ENCODE measurements at regions not wholly inside any gene's neighbourhood (a gene's known extent, or its start where the extent isn't known, plus 50 kb on each side); places are given as distances from the start of the nearest gene placed in this dataset.

DNA sequence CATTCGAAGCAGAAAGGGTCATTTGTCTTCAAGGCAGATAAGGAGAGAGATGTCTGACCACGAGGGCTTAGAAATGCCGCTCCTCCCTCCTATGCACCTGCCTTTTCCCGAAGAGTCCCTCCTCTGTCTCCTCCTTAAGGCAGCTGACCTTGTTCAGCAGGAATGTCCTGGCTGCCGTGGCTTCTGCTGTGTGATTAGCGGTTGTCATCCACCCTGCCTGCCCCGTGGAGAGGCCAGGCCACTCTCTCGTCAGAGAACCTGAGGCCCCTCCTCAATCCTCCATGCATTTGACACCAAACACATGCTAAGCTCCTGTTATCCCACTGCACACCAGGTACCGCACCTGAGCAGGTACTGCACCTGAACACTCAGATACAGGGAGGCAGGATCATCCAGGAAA is 834.6 kb downstream of the TBC1D22A start:
- peaks cover 3 to 4% of the 10 kb centered on the region in 2 donors for H3K27me3 ChIP-seq (ENCODE audit: control insufficient read depth in 1 of 2, insufficient read depth in 2 of 2, low read length in 2 of 2)
- no peak overlapping the region for H3K27ac ChIP-seq (ENCODE audit: low read length)
- peaks cover 0 to 7% of the 10 kb centered on the region in 2 donors for H3K9me3 ChIP-seq (ENCODE audit: control insufficient read depth in 2 of 2, low read length in 2 of 2)
- no peaks in the 10 kb centered on the region for H3K36me3 ChIP-seq (ENCODE audit: control insufficient read depth in 2 of 2, insufficient read depth in 2 of 2, low read length in 2 of 2)
- no peak overlapping the region for H3K9ac ChIP-seq (ENCODE audit: low read length in 2 of 2)
- H3K4me1 ChIP-seq (ENCODE audit: control insufficient read depth, insufficient read depth, low read length) = no peaks in the 10 kb centered on the region
- H3K4me3 ChIP-seq (ENCODE audit: low read length in 2 of 2) = no peak overlapping the region

DNA sequence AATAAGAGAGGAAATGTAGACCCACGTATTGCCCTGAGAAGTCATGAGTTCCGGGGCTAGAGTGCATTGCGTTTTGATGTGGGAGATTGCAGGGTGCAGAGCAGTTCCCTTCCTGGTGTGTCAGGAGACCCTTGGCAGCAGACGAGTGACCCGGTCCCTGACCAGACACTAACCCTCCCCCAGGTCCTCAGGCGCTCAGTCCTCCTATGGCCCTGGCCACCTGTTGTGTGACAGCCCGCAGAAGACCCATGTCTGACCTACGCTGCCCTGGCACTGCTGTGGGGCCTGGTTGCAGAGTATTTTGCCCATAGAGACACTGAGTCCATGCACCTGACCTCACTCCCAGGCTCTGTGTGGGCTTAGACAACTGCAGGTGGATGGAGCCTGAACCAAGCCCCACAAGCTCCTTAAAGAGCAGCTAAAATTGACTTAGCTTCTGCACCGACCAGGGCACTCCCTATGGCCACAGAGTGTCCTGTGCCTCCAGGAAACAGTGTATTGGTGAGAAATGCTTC is 833.8 kb downstream of the TBC1D22A start:
- Histone ChIP-seq H3K4me1 (ENCODE audit: control insufficient read depth, insufficient read depth, low read length) (no peaks in the 10 kb centered on the region), H3K4me3 (ENCODE audit: low read length in 2 of 2) (no peak overlapping the region), H3K9ac (ENCODE audit: low read length in 2 of 2) (no peak overlapping the region), H3K36me3 (ENCODE audit: control insufficient read depth in 2 of 2, insufficient read depth in 2 of 2, low read length in 2 of 2) (no peaks in the 10 kb centered on the region), H3K27ac (ENCODE audit: low read length) (no peak overlapping the region), H3K9me3 (ENCODE audit: control insufficient read depth in 2 of 2, low read length in 2 of 2) (peaks cover 0 to 7% of the 10 kb centered on the region in 2 donors), H3K27me3 (ENCODE audit: control insufficient read depth in 1 of 2, insufficient read depth in 2 of 2, low read length in 2 of 2) (peaks cover 0 to 4% of the 10 kb centered on the region in 2 donors)

DNA sequence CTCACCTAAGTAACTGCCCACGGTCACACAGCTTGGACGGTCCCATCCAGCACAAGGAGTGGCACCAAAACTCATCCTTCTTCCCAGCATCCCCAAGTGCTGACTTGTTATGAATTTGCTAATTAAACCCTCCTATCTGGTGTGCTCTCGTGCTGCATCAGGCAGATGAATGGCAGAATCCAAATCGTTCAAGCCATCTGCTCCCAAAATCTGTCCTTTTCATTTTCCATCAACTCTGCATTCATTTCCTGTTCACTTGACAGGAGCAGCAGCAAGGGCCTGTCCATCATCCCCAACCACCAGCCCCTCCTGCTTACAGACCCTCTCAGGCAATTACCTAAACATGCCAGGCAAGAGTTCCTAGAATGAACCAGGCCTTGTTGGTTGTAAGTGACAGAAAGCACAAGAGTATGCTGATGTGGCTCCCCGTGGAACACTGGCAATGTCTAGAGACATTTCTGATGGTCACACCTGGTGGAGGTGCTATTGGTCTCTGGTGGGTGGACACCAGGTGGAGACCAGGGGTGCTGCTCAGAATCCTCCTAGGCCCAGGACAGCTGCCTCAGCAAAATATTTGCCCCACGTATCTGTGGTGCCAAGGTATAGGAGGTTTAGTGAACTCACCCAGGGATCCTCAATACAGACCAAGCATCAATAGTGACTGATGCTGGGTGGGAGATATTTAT is 832.5 kb downstream of the TBC1D22A start:
- peaks cover 0 to 4% of the 10 kb centered on the region in 2 donors for H3K27me3 ChIP-seq (ENCODE audit: control insufficient read depth in 1 of 2, insufficient read depth in 2 of 2, low read length in 2 of 2)
- H3K9me3 ChIP-seq (ENCODE audit: control insufficient read depth in 2 of 2, low read length in 2 of 2) = peaks cover 0 to 7% of the 10 kb centered on the region in 2 donors
- no peaks in the 10 kb centered on the region for H3K4me1 ChIP-seq (ENCODE audit: control insufficient read depth, insufficient read depth, low read length)
- no peaks in the 10 kb centered on the region for H3K36me3 ChIP-seq (ENCODE audit: control insufficient read depth in 2 of 2, insufficient read depth in 2 of 2, low read length in 2 of 2)
- no peak overlapping the region for H3K4me3 ChIP-seq (ENCODE audit: low read length in 2 of 2)
- no peak overlapping the region for H3K9ac ChIP-seq (ENCODE audit: low read length in 2 of 2)
- no peak overlapping the region for H3K27ac ChIP-seq (ENCODE audit: low read length)

DNA sequence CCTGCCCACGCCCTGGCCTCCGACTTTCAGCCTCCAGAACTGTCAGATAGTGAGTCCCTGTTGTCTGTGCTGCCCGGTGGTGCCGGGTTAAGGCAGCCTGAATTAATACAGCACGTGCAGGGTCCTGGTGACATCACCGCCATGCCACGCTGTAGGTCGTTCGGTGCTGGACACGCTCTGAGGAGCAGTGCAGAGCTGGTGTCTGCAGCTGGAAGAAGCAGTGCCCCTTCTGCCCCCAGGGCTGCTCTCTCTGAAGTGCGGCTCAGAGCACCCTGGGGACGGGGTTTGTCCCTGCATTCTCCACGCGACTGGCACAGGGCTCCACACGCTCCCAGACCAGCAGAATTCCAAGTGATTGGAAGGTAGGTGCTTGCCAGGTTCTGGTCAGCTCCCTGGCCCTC is 831.5 kb downstream of the TBC1D22A start:
- H3K27me3 ChIP-seq (ENCODE audit: control insufficient read depth in 1 of 2, insufficient read depth in 2 of 2, low read length in 2 of 2) = peaks cover 0 to 4% of the 10 kb centered on the region in 2 donors
- no peak overlapping the region for H3K4me3 ChIP-seq (ENCODE audit: low read length in 2 of 2)
- no peaks in the 10 kb centered on the region for H3K36me3 ChIP-seq (ENCODE audit: control insufficient read depth in 2 of 2, insufficient read depth in 2 of 2, low read length in 2 of 2)
- H3K9me3 ChIP-seq (ENCODE audit: control insufficient read depth in 2 of 2, low read length in 2 of 2) = peaks cover 0 to 7% of the 10 kb centered on the region in 2 donors
- H3K4me1 ChIP-seq (ENCODE audit: control insufficient read depth, insufficient read depth, low read length) = no peaks in the 10 kb centered on the region
- H3K27ac ChIP-seq (ENCODE audit: low read length) = no peak overlapping the region
- H3K9ac ChIP-seq (ENCODE audit: low read length in 2 of 2) = no peak overlapping the region

GRCh38 chr22:47593291-47593690 is 830.8 kb downstream of the TBC1D22A start:
- H3K4me1 ChIP-seq (ENCODE audit: control insufficient read depth, insufficient read depth, low read length) = no peaks in the 10 kb centered on the region
- no peak overlapping the region for H3K4me3 ChIP-seq (ENCODE audit: low read length in 2 of 2)
- H3K9ac ChIP-seq (ENCODE audit: low read length in 2 of 2) = no peak overlapping the region
- peaks cover 0 to 7% of the 10 kb centered on the region in 2 donors for H3K9me3 ChIP-seq (ENCODE audit: control insufficient read depth in 2 of 2, low read length in 2 of 2)
- no peaks in the 10 kb centered on the region for H3K36me3 ChIP-seq (ENCODE audit: control insufficient read depth in 2 of 2, insufficient read depth in 2 of 2, low read length in 2 of 2)
- H3K27me3 ChIP-seq (ENCODE audit: control insufficient read depth in 1 of 2, insufficient read depth in 2 of 2, low read length in 2 of 2) = peaks cover 0 to 4% of the 10 kb centered on the region in 2 donors
- no peak overlapping the region for H3K27ac ChIP-seq (ENCODE audit: low read length)

DNA sequence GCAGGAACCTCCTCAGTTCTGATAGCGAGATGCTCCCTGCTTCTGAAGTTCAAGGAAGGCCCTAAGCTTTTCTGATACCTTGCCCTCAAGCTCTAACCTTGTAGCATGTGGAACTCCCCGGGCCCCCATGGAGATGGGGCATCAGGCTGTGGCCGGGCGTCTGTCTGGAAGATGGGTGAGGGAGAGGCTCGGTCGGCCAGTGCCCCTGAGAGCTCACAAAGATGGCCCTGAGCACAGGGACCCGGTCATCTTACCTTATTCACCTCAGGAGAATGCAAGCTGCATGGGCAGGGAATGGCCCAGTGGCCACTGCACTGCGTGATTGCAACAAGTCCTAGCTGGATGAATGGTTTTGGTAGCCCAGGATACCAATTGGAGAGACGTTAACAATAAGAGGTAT is 830.3 kb downstream of the TBC1D22A start:
- Histone ChIP-seq H3K36me3 (ENCODE audit: control insufficient read depth in 2 of 2, insufficient read depth in 2 of 2, low read length in 2 of 2) (no peaks in the 10 kb centered on the region), H3K4me3 (ENCODE audit: low read length in 2 of 2) (no peak overlapping the region), H3K4me1 (ENCODE audit: control insufficient read depth, insufficient read depth, low read length) (no peaks in the 10 kb centered on the region), H3K9me3 (ENCODE audit: control insufficient read depth in 2 of 2, low read length in 2 of 2) (peaks cover 0 to 7% of the 10 kb centered on the region in 2 donors), H3K9ac (ENCODE audit: low read length in 2 of 2) (no peak overlapping the region), H3K27ac (ENCODE audit: low read length) (no peak overlapping the region), H3K27me3 (ENCODE audit: control insufficient read depth in 1 of 2, insufficient read depth in 2 of 2, low read length in 2 of 2) (peaks cover 0 to 4% of the 10 kb centered on the region in 2 donors)

GRCh38 chr22:47591709-47592108 is 829.3 kb downstream of the TBC1D22A start:
- no peaks in the 10 kb centered on the region for H3K36me3 ChIP-seq (ENCODE audit: control insufficient read depth in 2 of 2, insufficient read depth in 2 of 2, low read length in 2 of 2)
- H3K27me3 ChIP-seq (ENCODE audit: control insufficient read depth in 1 of 2, insufficient read depth in 2 of 2, low read length in 2 of 2) = no peaks in the 10 kb centered on the region
- no peak overlapping the region for H3K27ac ChIP-seq (ENCODE audit: low read length)
- no peak overlapping the region for H3K4me3 ChIP-seq (ENCODE audit: low read length in 2 of 2)
- no peak overlapping the region for H3K9ac ChIP-seq (ENCODE audit: low read length in 2 of 2)
- peaks cover 0 to 7% of the 10 kb centered on the region in 2 donors for H3K9me3 ChIP-seq (ENCODE audit: control insufficient read depth in 2 of 2, low read length in 2 of 2)
- no peaks in the 10 kb centered on the region for H3K4me1 ChIP-seq (ENCODE audit: control insufficient read depth, insufficient read depth, low read length)

DNA sequence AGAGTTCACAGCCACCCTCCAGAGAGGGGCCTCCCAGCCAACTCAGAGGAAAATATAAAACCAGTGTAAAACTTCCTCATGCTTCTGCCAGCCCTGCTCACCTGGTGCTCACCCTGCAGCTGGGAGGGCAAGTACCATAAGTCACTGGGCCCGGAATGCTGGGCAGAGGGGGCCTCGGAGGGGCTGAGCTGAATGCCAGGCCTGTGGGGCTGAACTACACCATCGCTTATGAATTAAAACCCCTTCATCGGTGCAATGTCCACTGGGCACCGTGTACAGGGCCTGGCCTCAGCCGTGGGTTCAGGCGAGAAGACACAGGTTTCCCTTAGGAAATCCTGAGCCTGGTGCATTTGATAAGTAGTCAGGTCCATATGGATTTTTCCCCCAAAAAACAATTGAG is 828.6 kb downstream of the TBC1D22A start:
- Histone ChIP-seq H3K9me3 (ENCODE audit: control insufficient read depth in 2 of 2, low read length in 2 of 2) (peaks cover 0 to 7% of the 10 kb centered on the region in 2 donors), H3K27me3 (ENCODE audit: control insufficient read depth in 1 of 2, insufficient read depth in 2 of 2, low read length in 2 of 2) (no peaks in the 10 kb centered on the region), H3K36me3 (ENCODE audit: control insufficient read depth in 2 of 2, insufficient read depth in 2 of 2, low read length in 2 of 2) (no peaks in the 10 kb centered on the region), H3K4me3 (ENCODE audit: low read length in 2 of 2) (no peak overlapping the region), H3K27ac (ENCODE audit: low read length) (no peak overlapping the region), H3K4me1 (ENCODE audit: control insufficient read depth, insufficient read depth, low read length) (no peaks in the 10 kb centered on the region), H3K9ac (ENCODE audit: low read length in 2 of 2) (no peak overlapping the region)

GRCh38 chr22:47589271-47590250 is 827.1 kb downstream of the TBC1D22A start:
- Histone ChIP-seq H3K4me3 (ENCODE audit: low read length in 2 of 2) (no peak overlapping the region), H3K36me3 (ENCODE audit: control insufficient read depth in 2 of 2, insufficient read depth in 2 of 2, low read length in 2 of 2) (no peaks in the 10 kb centered on the region), H3K9me3 (ENCODE audit: control insufficient read depth in 2 of 2, low read length in 2 of 2) (peaks cover 0 to under 1% of the 10 kb centered on the region in 2 donors), H3K27me3 (ENCODE audit: control insufficient read depth in 1 of 2, insufficient read depth in 2 of 2, low read length in 2 of 2) (no peaks in the 10 kb centered on the region), H3K4me1 (ENCODE audit: control insufficient read depth, insufficient read depth, low read length) (no peaks in the 10 kb centered on the region), H3K27ac (ENCODE audit: low read length) (no peak overlapping the region), H3K9ac (ENCODE audit: low read length in 2 of 2) (no peak overlapping the region)

DNA sequence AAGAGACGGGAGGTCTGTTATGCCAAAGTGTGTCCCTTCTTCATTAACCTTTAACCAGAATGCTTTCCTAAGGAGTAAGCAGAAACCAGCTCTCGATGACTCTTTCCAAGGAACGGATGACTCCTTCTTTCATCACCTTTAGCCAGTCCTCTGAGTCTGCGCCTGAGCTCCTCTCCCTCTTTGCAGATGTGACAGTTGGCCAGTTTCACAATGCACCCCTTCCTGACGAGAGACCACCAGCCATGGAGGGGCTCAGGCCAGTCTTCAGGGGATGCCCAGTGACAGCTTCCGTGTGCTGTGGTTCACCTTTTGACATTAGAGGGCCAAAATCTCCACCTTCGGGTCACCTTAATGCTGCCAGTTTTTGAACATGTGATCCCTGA is 826.1 kb downstream of the TBC1D22A start:
- Histone ChIP-seq H3K4me1 (ENCODE audit: control insufficient read depth, insufficient read depth, low read length) (no peaks in the 10 kb centered on the region), H3K9ac (ENCODE audit: low read length in 2 of 2) (no peak overlapping the region), H3K4me3 (ENCODE audit: low read length in 2 of 2) (no peak overlapping the region), H3K9me3 (ENCODE audit: control insufficient read depth in 2 of 2, low read length in 2 of 2) (no peaks in the 10 kb centered on the region), H3K27me3 (ENCODE audit: control insufficient read depth in 1 of 2, insufficient read depth in 2 of 2, low read length in 2 of 2) (no peaks in the 10 kb centered on the region), H3K27ac (ENCODE audit: low read length) (no peak overlapping the region), H3K36me3 (ENCODE audit: control insufficient read depth in 2 of 2, insufficient read depth in 2 of 2, low read length in 2 of 2) (no peaks in the 10 kb centered on the region)

All from stomach smooth muscle (tissue), 2 donors.